NCI-H2107 (cell line): ENCODE measurements at regions not wholly inside any gene's neighbourhood (a gene's known extent, or its start where the extent isn't known, plus 50 kb on each side); places are given as distances from the start of the nearest gene placed in this dataset.

Experiments used
- DNase-seq: peaks from one replicate; lab custom pipeline; 2025; lab: John Stamatoyannopoulos, UW

GRCh38 chr6:20313051-20313450 lies 88.6 kb upstream of the E2F3 start:
- no peak for DNase-seq

- DNase-seq: no peak
Measured at GRCh38 chr6:20313960-20314530, 87.6 kb upstream of the E2F3 start.

GRCh38 chr6:20314866-20315845 lies 86.5 kb upstream of the E2F3 start:
- no peak for DNase-seq

GRCh38 chr6:20317430-20317829 lies 84.2 kb upstream of the E2F3 start:
- no peak for DNase-seq

- DNase-seq: no peak
Measured at GRCh38 chr6:20318851-20319387, 82.8 kb upstream of the E2F3 start.

- DNase-seq: no peak
Measured at GRCh38 chr6:20319520-20320357, 81.9 kb upstream of the E2F3 start.

- DNase-seq: no peak
Measured at GRCh38 chr6:20325641-20326421, 75.8 kb upstream of the E2F3 start.

GRCh38 chr6:20326422-20326728 lies 75.3 kb upstream of the E2F3 start:
- no peak for DNase-seq

- DNase-seq: no peak
Measured at GRCh38 chr6:20327141-20327540, 74.5 kb upstream of the E2F3 start.

- DNase-seq: no peak
Measured at GRCh38 chr6:20328266-20328923, 73.3 kb upstream of the E2F3 start.

- DNase-seq: no peak
Measured at GRCh38 chr6:20328924-20329300, 72.8 kb upstream of the E2F3 start.

GRCh38 chr6:20331042-20331441 lies 70.6 kb upstream of the E2F3 start:
- no peak for DNase-seq

- DNase-seq: no peak
Measured at GRCh38 chr6:20331625-20332024, 70.1 kb upstream of the E2F3 start.

- no peak for DNase-seq
Measured at GRCh38 chr6:20332441-20333006, 69.2 kb upstream of the E2F3 start.

GRCh38 chr6:20333721-20334269 lies 67.9 kb upstream of the E2F3 start:
- DNase-seq: no peak

- DNase-seq: no peak
Measured at GRCh38 chr6:20334334-20334733, 67.3 kb upstream of the E2F3 start.

- DNase-seq: no peak
Measured at GRCh38 chr6:20334962-20335361, 66.7 kb upstream of the E2F3 start.

- DNase-seq: no peak
Measured at GRCh38 chr6:20335872-20336271, 65.8 kb upstream of the E2F3 start.

- DNase-seq: no peak
Measured at GRCh38 chr6:20338156-20338555, 63.5 kb upstream of the E2F3 start.

- no peak for DNase-seq
Measured at GRCh38 chr6:20340068-20340848, 61.4 kb upstream of the E2F3 start.
